ENCODE measurements at regions not wholly inside any gene's neighbourhood (a gene's known extent, or its start where the extent isn't known, plus 50 kb on each side); places are given as distances from the start of the nearest gene placed in this dataset.
"Not testable (repeated sequence)": the region's sequence is repeated elsewhere in the genome, so short reads cannot be mapped to it uniquely, and the experiment has no call there.

DNA sequence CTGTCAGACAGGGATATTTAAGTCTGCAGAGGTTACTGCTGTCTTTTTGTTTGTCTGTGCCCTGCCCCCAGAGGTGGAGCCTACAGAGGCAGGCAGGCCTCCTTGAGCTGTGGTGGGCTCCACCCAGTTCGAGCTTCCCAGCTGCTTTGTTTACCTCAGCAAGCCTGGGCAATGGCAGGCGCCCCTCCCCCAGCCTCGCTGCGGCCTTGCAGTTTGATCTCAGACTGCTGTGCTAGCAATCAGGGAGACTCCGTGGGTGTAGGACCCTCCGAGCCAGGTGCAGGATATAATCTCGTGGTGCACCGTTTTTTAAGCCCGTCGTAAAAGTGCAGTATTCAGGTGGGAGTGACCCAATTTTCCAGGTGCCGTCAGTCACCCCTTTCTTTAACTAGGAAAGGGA, 78.4 kb upstream of the HAPLN1 start:
- TF ChIP-seq POLR2A (IDR thresholded peaks at IDR 0.05; ENCODE audit: control extremely low read depth in 1 of 2, low read depth in 2 of 2, low read length in 2 of 2); CHD2 (IDR thresholded peaks at IDR 0.05; ENCODE audit: low read length); NANOG (IDR thresholded peaks at IDR 0.05; ENCODE audit: insufficient read depth, low read depth, low read length, poor library complexity, severe bottlenecking); EP300 (IDR thresholded peaks at IDR 0.05; ENCODE audit: borderline replicate concordance in 1 of 2, low read depth in 2 of 2, low read length in 2 of 2): not testable (repeated sequence)
